GM21526 (cell line): ENCODE measurements at regions not wholly inside any gene's neighbourhood (a gene's known extent, or its start where the extent isn't known, plus 50 kb on each side); places are given as distances from the start of the nearest gene placed in this dataset.

Experiments
- ATAC-seq: cut with Tn5 transposase; IDR thresholded peaks from one replicate; pipeline ENCODE4 v1.9.1; 2021; ENCODE audit warnings: moderate library complexity; ENCODE audit not compliant: unreplicated experiment, low FRiP score

DNA sequence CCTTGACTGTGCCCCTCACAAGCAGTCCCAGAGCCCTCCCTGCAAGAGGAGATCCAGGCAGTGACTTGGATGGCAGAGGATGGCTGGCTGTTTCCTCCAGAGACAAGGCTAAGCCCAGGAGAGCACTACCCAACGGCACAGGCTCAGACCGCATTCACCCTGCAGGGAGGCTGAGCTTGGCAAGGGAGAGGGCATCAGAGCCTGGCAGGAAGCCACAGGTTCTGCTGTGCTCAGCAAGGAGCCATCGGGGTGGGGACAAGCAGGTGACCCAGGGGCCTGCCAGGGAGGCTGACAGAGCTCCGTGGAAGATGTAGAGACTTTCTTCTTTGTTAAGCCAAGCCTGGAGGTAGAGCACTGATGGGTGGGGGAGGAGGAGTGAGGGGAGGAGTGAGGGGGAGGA, 159.2 kb upstream of the CST7 start:
- no peak for ATAC-seq

DNA sequence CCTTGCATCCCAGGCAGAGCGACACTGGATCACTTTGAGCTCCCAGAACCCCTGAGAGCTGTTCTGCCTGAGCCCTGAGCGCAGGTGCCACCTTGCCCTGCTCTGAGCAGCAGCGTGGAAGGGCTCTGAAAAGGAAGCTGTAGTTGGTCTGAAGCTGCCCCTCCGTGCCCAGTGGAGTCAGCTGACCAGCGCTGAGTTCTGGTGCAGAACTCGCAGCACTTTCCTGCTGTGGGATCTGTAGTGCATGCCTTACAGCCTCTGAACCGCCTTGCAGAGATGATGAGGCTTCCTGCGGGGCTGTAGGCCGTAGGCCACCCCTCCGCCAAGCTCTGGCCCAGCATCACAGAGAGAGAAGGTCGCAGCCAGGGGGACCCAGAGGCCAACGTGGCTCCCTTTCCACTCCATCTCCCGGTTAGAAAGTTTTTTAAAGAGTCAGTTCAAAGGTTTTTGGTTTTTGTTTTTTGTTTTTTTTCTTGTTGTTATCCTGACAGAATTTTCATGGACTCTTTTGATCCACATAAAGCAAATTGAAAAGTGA, 158.3 kb upstream of the CST7 start:
- ATAC-seq = no peak

DNA sequence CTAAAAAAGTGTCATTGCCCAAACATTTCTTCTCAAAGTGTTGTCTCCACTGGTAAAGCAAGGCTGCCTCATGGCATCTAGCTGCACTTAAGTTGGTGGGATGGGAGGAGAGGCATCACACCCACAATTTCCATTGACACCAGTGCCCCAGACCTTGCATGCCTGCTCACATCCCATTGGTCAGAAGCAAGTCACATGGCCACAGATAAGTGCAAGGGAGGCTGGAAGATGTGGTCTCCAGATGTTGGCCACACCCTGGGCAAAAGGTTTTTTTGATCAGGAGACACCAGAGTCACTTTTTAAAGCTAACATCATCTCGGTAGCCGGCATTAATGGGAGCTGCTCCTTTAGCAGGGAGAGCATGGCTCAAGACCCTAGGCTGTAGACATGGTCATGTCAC, 157.1 kb upstream of the CST7 start:
- no peak for ATAC-seq

DNA sequence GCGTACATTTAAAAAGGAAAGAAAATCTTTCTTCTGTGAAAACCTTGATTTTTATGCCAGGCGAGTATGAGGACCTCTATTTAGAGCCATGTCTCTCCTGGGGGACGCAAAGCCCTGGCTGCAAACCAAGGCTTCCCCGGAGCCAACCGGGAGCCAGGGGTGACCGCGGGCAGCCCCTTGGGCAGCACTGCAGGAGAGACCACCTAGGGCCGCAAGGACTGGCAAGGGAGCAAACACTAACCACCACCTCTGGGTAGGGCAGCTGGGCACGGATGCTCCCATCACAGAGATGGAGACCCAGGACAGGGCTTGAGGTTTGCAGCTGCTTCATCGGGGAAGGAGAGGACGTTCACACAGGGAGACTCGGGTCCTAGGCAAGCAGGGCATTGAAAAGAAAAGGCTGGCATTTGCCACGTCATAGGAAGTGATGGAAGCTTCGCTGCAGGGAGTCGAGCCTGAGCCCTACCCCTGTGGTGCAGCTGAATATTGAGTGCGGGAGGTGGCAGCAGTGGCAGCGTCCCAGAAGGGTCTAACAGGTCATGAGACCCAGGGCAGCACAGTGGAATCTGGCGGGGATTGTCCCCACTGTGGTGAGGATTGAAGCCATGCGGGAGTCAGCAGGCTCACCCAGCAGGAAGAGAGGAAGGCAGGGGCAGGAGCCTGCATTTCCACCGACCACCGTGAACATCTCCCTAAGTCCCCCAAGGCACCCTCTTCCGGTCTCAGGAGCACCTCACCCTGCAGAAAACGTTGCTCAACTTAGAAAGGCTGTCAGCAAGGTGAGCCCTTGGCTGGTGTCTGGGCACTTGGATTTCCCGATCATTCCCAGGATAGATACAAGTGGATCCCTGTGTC, 156.2 kb upstream of the CST7 start:
- no peak for ATAC-seq

DNA sequence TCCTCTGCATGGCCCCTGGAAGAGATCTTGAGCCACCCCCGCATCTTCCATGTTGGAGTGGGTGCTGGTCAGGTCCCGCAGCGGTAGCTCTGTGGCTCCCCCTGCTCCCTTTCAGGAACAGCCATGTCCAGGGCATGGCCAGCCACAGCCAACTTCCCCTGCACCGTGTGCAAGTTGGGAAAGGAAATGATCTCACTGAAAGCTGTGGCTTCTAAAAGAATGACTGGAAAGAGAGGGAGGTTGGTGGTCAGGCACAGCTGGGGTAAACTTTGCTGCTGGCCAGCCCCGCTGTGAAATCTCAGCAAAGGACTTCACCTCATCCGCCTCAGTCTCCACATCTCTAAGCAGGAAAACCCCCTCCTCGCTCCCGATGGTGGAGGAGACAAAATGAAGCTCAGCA, 153.6 kb upstream of the CST7 start:
- ATAC-seq = no peak

DNA sequence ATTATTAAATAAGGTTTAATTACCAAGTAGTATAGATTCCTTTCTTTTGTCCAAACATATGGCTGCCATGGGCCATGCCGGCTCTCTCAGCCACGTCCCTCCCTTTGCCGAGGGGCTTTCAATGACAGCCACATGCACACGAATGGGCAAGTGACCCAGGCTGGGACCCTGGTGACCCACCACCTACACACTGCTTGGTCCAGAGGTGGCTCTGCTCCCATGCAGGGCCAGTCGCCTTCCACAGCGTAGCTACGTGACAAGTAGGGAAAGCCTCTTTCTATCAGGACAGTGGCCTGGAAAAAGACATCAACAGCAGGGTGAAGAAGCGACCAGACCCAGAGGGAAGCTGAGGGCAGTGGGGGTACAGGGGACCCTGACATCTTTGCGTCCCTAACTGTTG, 152.8 kb upstream of the CST7 start:
- no peak for ATAC-seq

DNA sequence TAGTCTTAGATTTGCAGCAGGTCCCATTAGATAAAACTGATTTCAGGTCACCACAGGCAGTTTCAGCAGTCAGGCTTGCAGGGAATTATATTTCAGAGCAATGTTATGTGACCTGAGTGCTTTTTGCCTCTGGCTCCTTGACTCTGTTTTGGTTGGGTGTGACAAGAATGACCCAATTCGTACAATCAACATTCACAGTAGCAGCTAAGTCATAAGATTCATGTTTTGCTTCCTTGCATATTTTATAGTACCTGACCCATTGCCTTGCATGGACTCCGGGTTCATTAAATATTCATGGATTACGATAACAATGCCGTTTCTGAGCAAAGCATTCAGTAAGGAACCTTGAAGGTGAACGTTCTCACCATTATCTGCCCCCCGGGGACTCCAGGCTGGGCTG, 152.0 kb upstream of the CST7 start:
- no peak for ATAC-seq

DNA sequence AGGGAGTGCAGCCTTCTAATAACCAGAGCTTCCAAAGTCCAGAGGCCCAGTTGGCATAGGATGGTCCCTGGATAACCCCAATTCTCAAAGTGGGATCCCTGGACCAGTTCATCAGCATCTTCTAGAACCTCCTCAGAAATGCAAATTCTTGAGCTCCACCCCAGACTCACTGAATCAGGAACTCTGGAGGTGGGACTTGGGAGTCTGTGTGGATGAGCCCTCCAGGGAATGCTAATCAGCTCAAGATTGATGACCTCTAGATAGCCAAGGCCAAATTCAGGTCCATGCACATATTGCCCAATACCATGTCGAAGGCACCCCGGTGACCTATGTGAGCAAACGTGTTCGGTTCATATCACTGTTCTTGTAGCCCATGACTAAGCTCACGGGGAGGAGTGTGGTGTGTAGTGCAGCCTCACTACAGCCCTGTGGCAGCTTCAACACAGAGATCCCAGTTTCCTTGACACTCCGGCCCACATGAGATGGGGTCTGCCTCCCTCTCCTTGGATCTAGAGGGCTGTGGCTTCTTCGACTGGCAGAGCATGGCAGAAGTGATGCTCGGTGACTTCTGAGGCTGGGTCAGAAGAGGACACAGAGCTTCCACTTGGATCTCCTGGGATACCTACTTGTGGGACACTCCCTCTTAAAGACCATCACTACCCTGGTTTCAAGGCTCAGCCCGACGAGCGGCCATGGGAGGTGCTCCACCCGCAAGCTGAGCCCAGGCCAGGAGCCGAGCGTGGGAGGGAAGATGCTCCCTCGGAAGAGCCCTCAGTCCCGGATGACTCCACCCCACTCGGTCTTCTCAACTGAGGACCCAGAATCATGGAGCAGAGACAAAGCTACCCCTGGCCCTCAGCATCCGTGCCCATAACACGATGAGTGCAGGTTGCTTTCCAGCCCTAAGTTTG, 151.1 kb upstream of the CST7 start:
- ATAC-seq = no peak

DNA sequence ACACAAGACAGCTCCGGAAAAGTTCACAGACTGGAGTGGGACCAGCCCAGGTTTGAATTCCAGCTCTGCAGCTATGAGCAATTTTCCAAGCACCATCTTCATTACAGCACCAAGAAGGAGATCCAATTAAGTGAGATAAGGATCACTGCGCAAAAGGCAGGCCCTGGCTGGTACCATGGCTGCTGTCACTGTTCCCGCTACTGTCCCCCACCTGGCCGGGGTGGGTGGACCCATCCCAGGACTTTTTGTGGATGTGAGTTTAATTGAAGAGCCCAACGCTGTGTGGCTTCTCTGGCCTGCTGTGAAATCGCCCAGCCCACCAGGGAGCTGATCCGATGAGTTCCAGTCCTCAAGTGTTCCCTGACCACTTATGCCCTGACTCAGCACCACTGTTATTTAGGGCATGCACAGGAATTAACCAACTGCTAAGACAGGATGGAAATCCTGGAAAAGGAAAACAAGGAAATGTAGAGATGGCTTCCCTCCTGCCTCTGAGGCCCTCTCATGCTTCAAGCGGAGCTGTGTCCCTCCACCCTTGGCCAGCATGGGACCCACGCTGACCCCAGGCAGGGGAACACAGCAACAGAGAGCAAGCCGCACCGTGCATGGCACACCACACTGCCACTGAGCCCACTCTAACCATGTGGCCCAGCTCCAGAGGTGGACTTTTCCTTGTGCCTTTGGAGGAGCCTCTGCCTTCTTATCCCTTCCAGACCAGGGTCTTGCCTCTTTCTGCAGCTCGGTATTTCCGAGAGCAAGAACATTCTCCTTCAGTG, 150.0 kb upstream of the CST7 start:
- no peak for ATAC-seq

DNA sequence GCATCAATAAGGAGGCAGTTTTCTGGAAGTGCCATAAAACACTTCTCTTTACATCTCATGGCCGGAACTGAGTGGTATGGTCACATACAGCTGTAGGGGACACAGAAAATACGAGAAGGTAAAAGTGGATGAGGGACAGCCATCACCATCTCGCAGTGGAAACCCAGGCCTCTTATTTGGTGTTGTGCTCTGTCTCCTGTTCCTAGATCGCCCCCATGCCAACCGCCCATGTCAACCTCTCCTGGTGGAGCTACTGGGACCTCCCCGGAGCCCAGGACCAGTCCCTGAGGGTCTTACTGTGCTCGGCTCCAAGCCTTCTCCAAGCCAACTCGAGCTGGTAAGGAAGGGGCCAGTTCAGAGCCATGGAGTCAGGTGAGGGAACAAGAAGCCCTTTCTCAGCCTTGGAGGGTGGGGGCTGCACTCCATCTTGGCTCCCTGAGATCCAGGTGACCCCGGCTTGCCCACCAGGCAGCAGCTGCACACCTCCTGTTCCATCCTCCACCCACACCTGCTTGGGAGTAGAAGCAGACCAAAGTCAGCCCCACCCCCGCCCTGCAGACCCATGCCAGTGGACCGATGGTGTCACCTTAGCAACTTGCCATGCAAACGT, 149.0 kb upstream of the CST7 start:
- no peak for ATAC-seq

DNA sequence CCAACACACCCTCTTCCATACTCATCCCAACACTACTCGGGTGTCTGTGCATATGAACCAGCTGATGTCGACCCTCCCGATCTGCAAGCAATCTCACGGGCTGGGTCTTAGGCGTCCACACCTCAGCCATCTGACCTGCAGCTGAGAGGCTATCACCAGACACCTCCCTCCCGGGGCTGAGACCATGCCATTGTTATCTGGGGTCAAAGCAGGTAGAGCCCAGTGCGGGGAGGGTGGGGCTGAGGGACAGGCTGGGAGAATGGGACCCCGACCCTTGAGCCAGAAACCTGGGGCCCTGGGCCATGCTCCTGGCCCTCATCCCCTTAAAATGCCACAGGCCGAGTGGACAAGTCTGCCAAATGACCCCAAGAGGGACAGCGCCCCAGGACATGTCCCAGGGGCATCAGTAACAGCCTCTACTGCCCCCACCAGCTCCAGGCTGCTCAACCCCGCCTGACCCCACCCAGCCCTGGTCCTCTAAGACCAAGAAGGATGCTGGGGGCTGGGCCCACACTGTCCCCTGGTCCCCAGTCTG, 146.7 kb upstream of the CST7 start:
- ATAC-seq = no peak

DNA sequence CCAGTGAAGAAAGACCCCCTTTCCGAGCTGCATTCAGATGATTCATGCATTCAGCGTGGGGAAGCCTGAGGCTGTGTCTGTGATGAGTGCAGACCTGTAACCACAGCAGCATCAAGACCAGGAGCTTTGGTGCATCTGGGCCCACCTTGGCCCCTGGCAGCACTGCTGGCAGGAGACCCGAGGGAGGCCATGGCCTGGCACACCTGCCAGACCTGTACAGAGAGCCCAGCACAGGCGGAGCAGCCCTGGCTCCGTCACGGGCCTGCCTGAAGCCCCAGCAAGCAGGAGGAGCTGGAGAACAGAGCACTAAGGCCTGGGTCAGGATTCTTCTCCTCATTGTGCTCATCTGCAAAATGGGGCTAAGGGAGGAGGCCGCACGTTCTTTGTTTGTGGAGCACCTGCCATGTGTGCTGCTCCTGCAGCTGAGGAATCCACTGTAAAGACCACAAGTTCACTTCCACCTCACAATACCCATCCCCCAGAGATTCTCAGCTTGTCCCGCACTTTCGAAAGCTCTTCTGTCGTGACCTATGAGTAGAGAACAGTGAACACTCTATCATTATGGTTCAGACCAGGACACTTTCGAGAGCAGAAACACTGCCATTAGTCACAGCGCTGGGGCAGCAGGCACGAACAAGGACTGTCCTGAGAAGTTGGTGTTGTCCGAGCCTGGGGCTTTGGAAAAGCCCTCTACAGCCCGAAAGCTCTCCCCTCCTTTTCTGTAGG, 144.4 kb upstream of the CST7 start:
- no peak for ATAC-seq

DNA sequence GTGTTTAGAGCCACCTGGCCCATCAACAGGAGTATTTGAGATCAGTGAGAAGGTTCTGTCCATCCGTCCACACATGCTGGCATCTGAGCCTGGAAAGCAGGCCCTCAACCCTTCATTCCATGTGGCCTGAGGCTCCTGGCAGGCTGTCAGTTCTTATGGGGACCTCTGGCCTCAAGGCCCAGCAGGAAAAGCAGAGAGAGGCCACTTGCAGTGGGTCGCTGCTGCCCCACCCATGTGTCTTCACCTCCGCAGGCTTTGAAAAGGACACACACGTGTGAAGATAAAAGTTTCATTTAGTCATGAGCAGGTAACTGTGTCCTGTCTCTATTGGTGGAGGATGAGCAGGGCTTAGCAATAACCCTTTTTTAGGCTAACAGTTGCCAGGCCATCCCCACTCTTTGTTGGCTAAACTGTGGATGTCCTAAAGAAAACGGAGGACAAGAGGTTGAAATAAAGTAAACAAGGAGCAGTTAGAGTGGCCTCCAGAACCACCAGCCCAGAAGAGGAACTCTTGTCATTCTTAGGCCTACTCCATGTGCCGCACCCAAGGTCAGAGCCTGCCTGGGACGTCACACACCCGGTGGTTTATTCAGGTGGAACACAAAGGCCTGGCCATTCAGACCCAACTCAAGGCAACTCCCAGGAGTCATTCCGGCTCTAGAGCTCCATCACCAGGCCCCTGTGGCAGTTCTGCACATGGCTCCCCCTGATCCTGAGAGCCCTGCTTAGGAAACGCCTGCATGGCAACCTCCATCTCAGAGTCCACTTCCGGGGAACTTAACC, 143.4 kb upstream of the CST7 start:
- ATAC-seq = no peak

DNA sequence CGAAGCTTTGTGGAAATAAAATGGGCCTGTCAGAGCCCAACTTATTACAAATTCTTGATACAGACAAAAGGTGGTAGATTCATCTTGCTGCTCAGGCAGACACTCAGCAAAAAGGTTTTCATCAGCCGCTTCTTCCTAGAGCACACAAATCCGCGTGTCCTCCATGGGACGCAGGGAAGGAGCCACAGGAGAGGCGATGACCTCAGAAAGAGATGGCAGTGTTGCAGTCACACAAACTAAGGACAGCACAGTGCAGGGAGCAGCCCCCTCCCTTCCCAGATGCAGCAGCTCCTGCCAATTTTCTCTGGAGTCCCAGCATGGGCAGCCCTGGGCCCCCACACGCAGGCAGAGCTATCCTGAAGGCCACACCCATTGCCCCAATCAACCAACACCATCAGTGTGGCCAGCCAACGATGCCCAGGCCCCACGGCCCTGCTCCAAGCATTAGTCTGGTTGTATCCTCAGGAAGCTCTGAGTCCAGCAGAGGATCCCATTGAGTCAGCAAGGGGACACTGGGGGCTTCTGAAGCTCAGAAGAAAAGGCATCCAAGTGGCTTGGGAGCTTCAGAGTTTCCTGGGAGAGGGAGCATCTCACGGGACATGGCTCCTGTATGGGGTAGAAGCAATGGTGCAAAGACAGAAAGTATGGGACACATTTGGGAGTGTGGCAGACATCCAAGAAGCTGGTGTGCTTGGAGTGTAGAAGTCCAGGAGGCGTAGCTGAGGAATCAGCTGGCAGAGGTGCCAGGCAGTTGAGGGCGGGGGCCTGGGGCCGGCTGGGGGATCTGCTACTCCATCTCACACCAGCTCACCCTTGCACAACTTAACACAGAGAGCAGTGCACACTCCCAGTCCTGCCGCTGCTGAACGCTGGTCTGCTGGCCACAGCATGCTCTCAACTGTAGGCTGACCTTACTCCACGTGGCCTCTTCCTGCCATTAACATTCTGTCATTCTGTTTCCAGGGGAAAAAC, 142.1 kb upstream of the CST7 start:
- no peak for ATAC-seq

DNA sequence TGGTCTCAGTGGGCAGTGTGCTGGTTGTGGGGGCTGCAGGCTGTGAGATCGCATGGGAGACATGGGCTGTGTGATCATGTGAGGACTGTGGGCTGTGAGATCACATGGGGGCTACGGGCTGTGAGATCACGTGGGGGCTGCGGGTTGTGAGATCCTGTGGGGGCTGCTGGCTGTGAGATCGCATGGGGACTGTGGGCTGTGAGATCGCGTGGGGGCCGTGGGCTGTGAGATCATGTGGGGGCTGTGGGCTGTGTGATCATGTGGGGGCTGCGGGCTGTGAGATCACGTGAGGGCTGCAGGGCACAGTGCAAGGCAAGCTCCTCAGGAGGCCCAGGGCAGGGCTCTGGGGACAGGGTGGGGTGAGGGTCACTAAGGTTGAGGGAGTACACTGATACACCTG, 140.5 kb upstream of the CST7 start:
- ATAC-seq = no peak

DNA sequence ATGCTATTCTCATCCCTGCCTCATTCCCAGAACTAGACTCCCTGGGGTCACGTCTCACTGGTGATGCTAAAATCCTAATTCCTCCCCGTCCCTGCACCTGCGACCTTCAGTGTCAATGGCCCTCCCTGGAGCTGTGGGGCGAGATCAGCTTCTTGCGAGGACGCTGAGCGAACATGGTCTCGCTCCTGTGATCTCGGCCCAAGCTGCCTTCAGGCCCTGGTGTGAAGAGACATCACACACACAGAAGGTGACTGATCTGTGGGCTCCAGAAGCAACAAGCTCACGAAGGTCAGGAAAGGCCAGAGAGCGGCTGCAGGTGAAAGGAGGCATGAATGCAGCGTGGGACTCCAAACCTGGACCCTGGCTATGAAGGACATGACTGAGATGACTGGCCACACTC, 139.5 kb upstream of the CST7 start:
- ATAC-seq = no peak

DNA sequence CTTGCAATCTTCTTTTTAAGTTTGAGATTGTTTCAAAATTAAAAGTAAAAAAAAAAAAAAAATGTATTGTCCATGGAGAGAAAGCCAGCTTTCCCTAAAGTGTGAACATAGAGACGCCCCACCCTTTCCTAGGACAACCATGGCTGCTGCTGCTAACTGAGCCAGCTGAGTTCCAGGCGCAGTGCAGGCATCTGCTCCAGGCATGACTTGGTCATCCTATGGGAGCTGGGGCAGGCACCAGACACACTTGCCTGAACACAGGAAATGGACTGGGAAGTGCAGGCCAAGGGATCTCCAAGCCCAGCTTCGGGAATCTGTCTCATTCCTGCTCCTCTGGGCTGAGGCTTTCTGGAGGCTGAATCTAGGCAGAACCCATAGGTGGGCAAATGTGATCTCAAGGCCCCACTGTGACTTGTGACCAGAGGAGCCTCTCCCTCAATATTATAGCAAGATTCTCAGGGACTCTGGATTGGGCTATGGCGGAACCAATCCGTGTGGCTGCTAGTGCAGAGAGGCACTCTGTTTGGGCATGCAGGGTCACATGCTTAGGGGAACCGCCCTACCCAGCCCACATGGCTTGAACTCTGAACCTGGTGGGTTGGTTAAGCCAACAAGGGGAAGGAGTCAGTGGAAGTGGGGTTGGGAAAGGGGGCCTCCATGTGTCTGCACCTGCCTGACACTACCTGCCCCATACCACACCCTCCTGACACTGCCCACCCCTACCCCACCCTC, 138.2 kb upstream of the CST7 start:
- no peak for ATAC-seq
